VCaP (cell line): ENCODE measurements at regions not wholly inside any gene's neighbourhood (a gene's known extent, or its start where the extent isn't known, plus 50 kb on each side); places are given as distances from the start of the nearest gene placed in this dataset.
"Not testable (repeated sequence)": the region's sequence is repeated elsewhere in the genome, so short reads cannot be mapped to it uniquely, and the experiment has no call there.

ENCODE experiments used
- H3K27ac ChIP-seq: fragments of 450-650 bp; 2 replicates; pipeline ENCODE4 v1.5.1; 2017
- TF ChIP-seq, protein P1 (sequence below): fragments of 450-650 bp; conservative IDR thresholded peaks from 2 replicates; pipeline ENCODE4 v1.5.1; 2017; ENCODE audit warnings: mild to moderate bottlenecking, moderate library complexity

- TF ChIP-seq, protein P1, sequence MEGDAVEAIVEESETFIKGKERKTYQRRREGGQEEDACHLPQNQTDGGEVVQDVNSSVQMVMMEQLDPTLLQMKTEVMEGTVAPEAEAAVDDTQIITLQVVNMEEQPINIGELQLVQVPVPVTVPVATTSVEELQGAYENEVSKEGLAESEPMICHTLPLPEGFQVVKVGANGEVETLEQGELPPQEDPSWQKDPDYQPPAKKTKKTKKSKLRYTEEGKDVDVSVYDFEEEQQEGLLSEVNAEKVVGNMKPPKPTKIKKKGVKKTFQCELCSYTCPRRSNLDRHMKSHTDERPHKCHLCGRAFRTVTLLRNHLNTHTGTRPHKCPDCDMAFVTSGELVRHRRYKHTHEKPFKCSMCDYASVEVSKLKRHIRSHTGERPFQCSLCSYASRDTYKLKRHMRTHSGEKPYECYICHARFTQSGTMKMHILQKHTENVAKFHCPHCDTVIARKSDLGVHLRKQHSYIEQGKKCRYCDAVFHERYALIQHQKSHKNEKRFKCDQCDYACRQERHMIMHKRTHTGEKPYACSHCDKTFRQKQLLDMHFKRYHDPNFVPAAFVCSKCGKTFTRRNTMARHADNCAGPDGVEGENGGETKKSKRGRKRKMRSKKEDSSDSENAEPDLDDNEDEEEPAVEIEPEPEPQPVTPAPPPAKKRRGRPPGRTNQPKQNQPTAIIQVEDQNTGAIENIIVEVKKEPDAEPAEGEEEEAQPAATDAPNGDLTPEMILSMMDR = no peak
- H3K27ac ChIP-seq = no peak overlapping the region
These were observed 316.1 kb upstream of the ZFP42 start for GRCh38 chr4:187679450-187679849.

GRCh38 chr4:187685247-187685646 lies 310.3 kb upstream of the ZFP42 start:
- TF ChIP-seq, protein P1 = no peak
- no peak overlapping the region for H3K27ac ChIP-seq

GRCh38 chr4:187687697-187688096 lies 307.9 kb upstream of the ZFP42 start:
- TF ChIP-seq, protein P1 = no peak
- H3K27ac ChIP-seq = no peak overlapping the region

GRCh38 chr4:187692626-187693025 lies 302.9 kb upstream of the ZFP42 start:
- H3K27ac ChIP-seq = no peak overlapping the region
- TF ChIP-seq, protein P1 = no peak

DNA sequence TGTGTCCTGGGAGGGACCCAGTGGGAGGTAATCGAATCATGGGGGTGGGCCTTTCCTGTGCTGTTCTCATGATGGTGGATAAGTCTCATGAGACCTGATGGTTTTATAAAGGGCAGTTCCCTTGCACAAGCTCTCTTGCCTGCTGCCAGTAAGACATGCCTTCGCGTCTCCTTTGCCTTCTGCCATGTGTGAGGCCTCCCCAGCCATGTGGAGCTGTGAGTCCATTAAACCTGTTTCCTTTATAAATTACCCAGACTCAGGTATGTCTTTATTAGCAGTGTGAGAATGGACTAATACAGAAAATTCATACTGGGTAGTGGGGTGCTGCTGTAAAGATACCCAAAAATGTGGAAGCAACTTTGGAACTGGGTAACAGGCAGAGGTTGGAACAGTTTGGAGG lies 300.0 kb upstream of the ZFP42 start:
- H3K27ac ChIP-seq = not testable (repeated sequence)

GRCh38 chr4:187711586-187711985 lies 284.0 kb upstream of the ZFP42 start:
- TF ChIP-seq, protein P1 = no peak
- H3K27ac ChIP-seq = no peak overlapping the region

GRCh38 chr4:187714957-187715356 lies 280.6 kb upstream of the ZFP42 start:
- TF ChIP-seq, protein P1 = no peak
- H3K27ac ChIP-seq = no peak overlapping the region

- no peak overlapping the region for H3K27ac ChIP-seq
- TF ChIP-seq, protein P1 = no peak
These were observed 280.1 kb upstream of the ZFP42 start for GRCh38 chr4:187715466-187715865.
